Astrocyte (in vitro differentiated cells and primary cell): ENCODE measurements at regions not wholly inside any gene's neighbourhood (a gene's known extent, or its start where the extent isn't known, plus 50 kb on each side); places are given as distances from the start of the nearest gene placed in this dataset.

Experiments
- DNase-seq: peaks from one replicate; pipeline ENCODE4 v3.0.0-alpha.2; 2010; ENCODE audit warnings: low read depth
- FAIRE-seq: peaks from 2 replicates; lab custom pipeline; 2011; peaks lifted over from hg19 to GRCh38; lab: Jason Lieb, UNC
- H2AFZ ChIP-seq: 2 replicates; pipeline ENCODE4 v1.6.0; 2012; ENCODE audit warnings: low read depth, low read length, inconsistent platforms
- H3K27ac ChIP-seq: 2 replicates; pipeline ENCODE4 v1.5.1; 2011; ENCODE audit warnings: low read depth, low read length, inconsistent platforms
- H3K27me3 ChIP-seq: 2 replicates; pipeline ENCODE4 v1.6.0; 2011; ENCODE audit warnings: low read length, inconsistent platforms; ENCODE audit not compliant: insufficient read depth
- H3K36me3 ChIP-seq: 2 replicates; pipeline ENCODE4 v1.5.1; 2011; ENCODE audit warnings: low read length, inconsistent platforms; ENCODE audit not compliant: insufficient read depth
- H3K4me1 ChIP-seq: 2 replicates; pipeline ENCODE4 v1.5.1; 2011; ENCODE audit warnings: low read length, inconsistent platforms; ENCODE audit not compliant: insufficient read depth
- H3K4me2 ChIP-seq: 2 replicates; pipeline ENCODE4 v1.6.0; 2012; ENCODE audit warnings: low read length, inconsistent platforms
- H3K4me3 ChIP-seq: 2 replicates; pipeline ENCODE4 v1.5.1; 2011; ENCODE audit warnings: low read depth, mild to moderate bottlenecking, low read length, inconsistent platforms; ENCODE audit not compliant: insufficient read depth
- H3K79me2 ChIP-seq: 2 replicates; pipeline ENCODE4 v1.6.0; 2012; ENCODE audit warnings: mild to moderate bottlenecking, low read length, inconsistent platforms; ENCODE audit not compliant: insufficient read depth
- H3K9ac ChIP-seq: 2 replicates; pipeline ENCODE4 v1.6.0; 2012; ENCODE audit warnings: mild to moderate bottlenecking, low read length, inconsistent platforms
- H3K9me3 ChIP-seq: 2 replicates; pipeline ENCODE4 v1.5.1; 2012; ENCODE audit warnings: low read depth, mild to moderate bottlenecking, low read length, inconsistent platforms; ENCODE audit not compliant: insufficient read depth
- H4K20me1 ChIP-seq: 2 replicates; pipeline ENCODE4 v1.6.0; 2012; ENCODE audit warnings: low read length, inconsistent platforms; ENCODE audit not compliant: insufficient read depth
- H3K27ac Mint-ChIP-seq: one replicate; pipeline ENCODE4 v1.8.0; 2021; ENCODE audit warnings: mild to moderate bottlenecking, mixed read lengths; ENCODE audit not compliant: unreplicated experiment
- H3K27me3 Mint-ChIP-seq: one replicate; pipeline ENCODE4 v1.8.0; 2021; ENCODE audit warnings: low read depth, mixed read lengths; ENCODE audit not compliant: unreplicated experiment
- H3K36me3 Mint-ChIP-seq: one replicate; pipeline ENCODE4 v1.8.0; 2021; ENCODE audit warnings: low read depth, mixed read lengths; ENCODE audit not compliant: unreplicated experiment
- H3K4me1 Mint-ChIP-seq: one replicate; pipeline ENCODE4 v1.8.0; 2021; ENCODE audit warnings: low read depth, mixed read lengths; ENCODE audit not compliant: unreplicated experiment
- H3K4me3 Mint-ChIP-seq: one replicate; pipeline ENCODE4 v1.8.0; 2021; ENCODE audit warnings: mild to moderate bottlenecking, moderate library complexity, mixed read lengths; ENCODE audit not compliant: unreplicated experiment
- H3K9me3 Mint-ChIP-seq: one replicate; pipeline ENCODE4 v1.8.0; 2021; ENCODE audit warnings: mild to moderate bottlenecking, mixed read lengths; ENCODE audit not compliant: unreplicated experiment
- EZH2 ChIP-seq: IDR thresholded peaks from 2 replicates; pipeline ENCODE4 v1.6.1; 2012; ENCODE audit warnings: mild to moderate bottlenecking, low read length, inconsistent platforms; ENCODE audit not compliant: insufficient read depth
- TF ChIP-seq, protein P1 (sequence below): IDR thresholded peaks from 2 replicates; pipeline ENCODE4 v1.5.1; 2011; ENCODE audit warnings: low read depth, mild to moderate bottlenecking, inconsistent platforms, low read length, moderate library complexity; ENCODE audit not compliant: insufficient read depth

DNA sequence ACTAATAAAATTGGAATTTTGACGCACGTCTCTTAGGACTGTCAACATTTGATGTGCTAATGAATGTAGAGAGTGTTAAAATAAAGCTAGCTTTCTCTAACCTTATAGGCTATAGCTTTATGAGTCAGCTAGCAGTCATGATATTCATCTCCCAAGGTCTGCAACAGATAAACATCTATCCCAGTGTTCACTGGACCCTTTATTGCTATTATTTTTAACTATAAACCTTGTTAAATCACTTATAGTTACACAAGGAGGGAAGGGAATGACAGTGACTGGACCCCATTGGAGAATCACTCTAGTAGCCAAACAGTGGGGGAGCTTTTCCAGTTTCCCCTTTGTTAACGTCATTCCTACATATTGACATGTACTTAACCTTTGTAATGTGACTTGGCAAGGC lies 67.9 kb upstream of the SHISA3 start:
- H3K79me2 ChIP-seq = no peaks in the 10 kb centered on the region
- H2AFZ ChIP-seq = no peak overlapping the region
- no peak overlapping the region for H3K4me3 ChIP-seq
- DNase-seq (no peak), FAIRE-seq (no peak)
- H3K4me1 ChIP-seq = peaks cover 4% of the 10 kb centered on the region
- H3K36me3 ChIP-seq = no peaks in the 10 kb centered on the region
- no peak overlapping the region for H3K27ac Mint-ChIP-seq
- H3K4me3 Mint-ChIP-seq = no peak overlapping the region
- no peak overlapping the region for H3K9ac ChIP-seq
- H3K4me2 ChIP-seq = no peak overlapping the region
- no peak overlapping the region for H3K27ac ChIP-seq
- no peaks in the 10 kb centered on the region for H3K36me3 Mint-ChIP-seq
- peaks cover 5% of the 10 kb centered on the region for H3K4me1 Mint-ChIP-seq
- peaks cover 3% of the 10 kb centered on the region for H3K27me3 Mint-ChIP-seq
- H3K9me3 Mint-ChIP-seq = peaks cover 6% of the 10 kb centered on the region
- no peaks in the 10 kb centered on the region for H3K27me3 ChIP-seq
- no peaks in the 10 kb centered on the region for H4K20me1 ChIP-seq
- no peak for TF ChIP-seq EZH2
- TF ChIP-seq, protein P1, sequence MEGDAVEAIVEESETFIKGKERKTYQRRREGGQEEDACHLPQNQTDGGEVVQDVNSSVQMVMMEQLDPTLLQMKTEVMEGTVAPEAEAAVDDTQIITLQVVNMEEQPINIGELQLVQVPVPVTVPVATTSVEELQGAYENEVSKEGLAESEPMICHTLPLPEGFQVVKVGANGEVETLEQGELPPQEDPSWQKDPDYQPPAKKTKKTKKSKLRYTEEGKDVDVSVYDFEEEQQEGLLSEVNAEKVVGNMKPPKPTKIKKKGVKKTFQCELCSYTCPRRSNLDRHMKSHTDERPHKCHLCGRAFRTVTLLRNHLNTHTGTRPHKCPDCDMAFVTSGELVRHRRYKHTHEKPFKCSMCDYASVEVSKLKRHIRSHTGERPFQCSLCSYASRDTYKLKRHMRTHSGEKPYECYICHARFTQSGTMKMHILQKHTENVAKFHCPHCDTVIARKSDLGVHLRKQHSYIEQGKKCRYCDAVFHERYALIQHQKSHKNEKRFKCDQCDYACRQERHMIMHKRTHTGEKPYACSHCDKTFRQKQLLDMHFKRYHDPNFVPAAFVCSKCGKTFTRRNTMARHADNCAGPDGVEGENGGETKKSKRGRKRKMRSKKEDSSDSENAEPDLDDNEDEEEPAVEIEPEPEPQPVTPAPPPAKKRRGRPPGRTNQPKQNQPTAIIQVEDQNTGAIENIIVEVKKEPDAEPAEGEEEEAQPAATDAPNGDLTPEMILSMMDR = no peak
- no peaks in the 10 kb centered on the region for H3K9me3 ChIP-seq

- Histone ChIP-seq H3K4me1 (peaks cover 4% of the 10 kb centered on the region), H3K4me2 (no peak overlapping the region), H2AFZ (no peak overlapping the region), H3K9me3 (no peaks in the 10 kb centered on the region), H3K9ac (no peak overlapping the region), H3K36me3 (no peaks in the 10 kb centered on the region), H4K20me1 (no peaks in the 10 kb centered on the region), H3K4me3 (no peak overlapping the region), H3K27me3 (no peaks in the 10 kb centered on the region), H3K27ac (no peak overlapping the region), H3K79me2 (no peaks in the 10 kb centered on the region)
- no peaks in the 10 kb centered on the region for H3K36me3 Mint-ChIP-seq
- peaks cover 3% of the 10 kb centered on the region for H3K27me3 Mint-ChIP-seq
- FAIRE-seq = no peak
- TF ChIP-seq EZH2 = no peak
- TF ChIP-seq, protein P1 = no peak
- peaks cover 5% of the 10 kb centered on the region for H3K4me1 Mint-ChIP-seq
- H3K9me3 Mint-ChIP-seq = peaks cover 5% of the 10 kb centered on the region
- DNase-seq = no peak
- no peak overlapping the region for H3K4me3 Mint-ChIP-seq
- no peak overlapping the region for H3K27ac Mint-ChIP-seq
Measured at GRCh38 chr4:42330002-42330592, 67.2 kb upstream of the SHISA3 start.

- H3K36me3 Mint-ChIP-seq = no peaks in the 10 kb centered on the region
- DNase-seq (no peak), FAIRE-seq (no peak)
- Histone ChIP-seq H4K20me1 (no peaks in the 10 kb centered on the region), H3K4me2 (no peak overlapping the region), H3K4me3 (no peak overlapping the region), H3K4me1 (peaks cover 4% of the 10 kb centered on the region), H3K9ac (no peak overlapping the region), H3K36me3 (no peaks in the 10 kb centered on the region), H3K79me2 (no peaks in the 10 kb centered on the region), H3K9me3 (no peaks in the 10 kb centered on the region), H2AFZ (no peak overlapping the region), H3K27me3 (no peaks in the 10 kb centered on the region), H3K27ac (no peak overlapping the region)
- no peak for TF ChIP-seq EZH2
- TF ChIP-seq, protein P1 = no peak
- H3K27me3 Mint-ChIP-seq = peaks cover 3% of the 10 kb centered on the region
- peaks cover 5% of the 10 kb centered on the region for H3K4me1 Mint-ChIP-seq
- no peak overlapping the region for H3K4me3 Mint-ChIP-seq
- H3K27ac Mint-ChIP-seq = no peak overlapping the region
- H3K9me3 Mint-ChIP-seq = peaks cover 2% of the 10 kb centered on the region
Measured at GRCh38 chr4:42331040-42331439, 66.2 kb upstream of the SHISA3 start.
